Esophagus squamous epithelium (tissue), 5 donors: ENCODE measurements at regions not wholly inside any gene's neighbourhood (a gene's known extent, or its start where the extent isn't known, plus 50 kb on each side); places are given as distances from the start of the nearest gene placed in this dataset.

Source experiments
- DNase-seq: peaks from one replicate; lab custom pipeline; 2025; lab: John Stamatoyannopoulos, UW
- H3K27ac ChIP-seq, 4 donors: fragments of 200-600 bp; sonication (generic); one replicate each; pipeline ENCODE4 v1.5.1; 2016 to 2019; ENCODE audit warnings: mild to moderate bottlenecking in 1 of 4
- H3K27me3 ChIP-seq, 4 donors: fragments of 200-600 bp; sonication (generic); 1 replicate in 3 of 4; 2 replicates in 1 of 4; pipeline versions ENCODE4 v1.5.1 to v1.6.0; 2017 to 2021; ENCODE audit warnings: antibody characterized with exemption in 1 of 4
- H3K36me3 ChIP-seq, 3 donors: fragments of 200-600 bp; sonication (generic); one replicate each; pipeline ENCODE4 v1.5.1; 2016 to 2019
- H3K4me1 ChIP-seq, 3 donors: fragments of 200-600 bp; sonication (generic); one replicate each; pipeline ENCODE4 v1.5.1; 2017 to 2019
- H3K4me3 ChIP-seq, 4 donors: fragments of 200-600 bp; sonication (generic); 1 replicate in 3 of 4; 2 replicates in 1 of 4; pipeline ENCODE4 v1.5.1; 2016 to 2019; ENCODE audit warnings: mild to moderate bottlenecking in 2 of 4, moderate library complexity in 1 of 4
- H3K9me3 ChIP-seq, 3 donors: fragments of 200-600 bp; sonication (generic); one replicate each; pipeline ENCODE4 v1.5.1; 2016 to 2019
- POLR2A ChIP-seq, 4 donors: fragments of 450-650 bp; IDR thresholded peaks; one replicate each; pipeline ENCODE4 v1.6.1; 2017; ENCODE audit warnings: antibody characterized with exemption in 4 of 4, mild to moderate bottlenecking in 4 of 4, moderate library complexity in 3 of 4
- WGBS, 2 donors: methylation state at CpG; one replicate each; pipeline ENCODE4 v1.1.5; 2018; 5-methylcytosine and 5-hydroxymethylcytosine counted together
- intact Hi-C: fragments of 100-400 bp; cut with DNase I; formaldehyde crosslinking; loops from one replicate; pipeline ENCODE4 v1.15.0; 2022
- TF ChIP-seq, protein P1 (sequence below), 6 experiments: fragments of 450-650 bp in 4 of 6; fragments of 200-600 bp in 2 of 6; sonication (generic) in 2 of 6; IDR thresholded peaks; one replicate each; pipeline ENCODE4 v1.5.1; 2016 to 2019; ENCODE audit warnings: antibody characterized with exemption in 6 of 6, mild to moderate bottlenecking in 4 of 6, moderate library complexity in 4 of 6
- donor health status: DM: yes; HTN: yes; CAD: no.

DNA sequence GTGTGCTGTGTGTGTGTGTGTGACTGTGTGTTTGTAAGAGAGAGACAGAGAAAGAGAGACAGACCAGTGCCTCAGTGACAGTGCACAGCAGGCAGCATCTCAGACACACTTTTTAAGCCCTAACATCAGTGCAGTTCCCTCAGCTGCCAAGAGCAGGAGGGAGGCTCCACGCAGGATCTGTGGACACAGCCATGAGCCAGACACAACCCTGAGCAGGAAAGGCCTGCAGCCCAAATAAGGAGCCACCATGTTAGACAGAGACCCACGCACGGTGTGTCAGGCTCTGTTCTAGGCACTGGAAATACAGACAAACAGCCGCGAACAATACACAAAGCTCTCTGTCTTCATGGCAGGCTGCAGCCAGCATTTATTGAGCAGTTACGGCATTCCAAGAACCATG, 445.5 kb downstream of the MATN1 start:
- no peak overlapping the region for H3K4me3 ChIP-seq

DNA sequence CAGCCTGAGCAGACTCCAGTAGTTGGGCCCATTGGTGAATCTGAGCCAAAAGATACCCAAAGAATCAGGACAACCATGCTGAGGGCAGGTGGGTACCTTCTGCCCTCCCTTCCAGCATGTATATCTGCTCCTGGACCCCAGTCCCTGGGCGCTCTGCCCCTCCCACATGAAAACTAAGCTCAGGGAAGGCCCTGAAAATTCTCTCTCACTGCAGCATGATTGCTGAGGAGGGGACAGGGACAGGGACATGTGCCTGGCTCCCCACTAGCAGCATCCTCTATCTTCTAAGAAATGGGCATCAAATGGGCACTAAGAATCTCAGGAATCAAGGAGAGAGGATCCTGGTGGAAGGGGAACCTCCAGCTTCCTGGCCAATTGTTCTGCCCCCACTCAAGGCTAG, 446.0 kb downstream of the MATN1 start:
- DNase-seq = no peak
- WGBS, 2 donors = no CpG with 5 or more reads among the region's 1 CpG
- Histone ChIP-seq H3K9me3 (no peaks in the 10 kb centered on the region), H3K27ac (no peak overlapping the region), H3K27me3 (peaks cover 0 to 35% (median 0%) of the 10 kb centered on the region in 4 donors), H3K4me3 (no peak overlapping the region), H3K4me1 (no peaks in the 10 kb centered on the region), H3K36me3 (no peaks in the 10 kb centered on the region)
- TF ChIP-seq POLR2A (IDR thresholded peaks at IDR 0.05) = no peak
- TF ChIP-seq, protein P1, sequence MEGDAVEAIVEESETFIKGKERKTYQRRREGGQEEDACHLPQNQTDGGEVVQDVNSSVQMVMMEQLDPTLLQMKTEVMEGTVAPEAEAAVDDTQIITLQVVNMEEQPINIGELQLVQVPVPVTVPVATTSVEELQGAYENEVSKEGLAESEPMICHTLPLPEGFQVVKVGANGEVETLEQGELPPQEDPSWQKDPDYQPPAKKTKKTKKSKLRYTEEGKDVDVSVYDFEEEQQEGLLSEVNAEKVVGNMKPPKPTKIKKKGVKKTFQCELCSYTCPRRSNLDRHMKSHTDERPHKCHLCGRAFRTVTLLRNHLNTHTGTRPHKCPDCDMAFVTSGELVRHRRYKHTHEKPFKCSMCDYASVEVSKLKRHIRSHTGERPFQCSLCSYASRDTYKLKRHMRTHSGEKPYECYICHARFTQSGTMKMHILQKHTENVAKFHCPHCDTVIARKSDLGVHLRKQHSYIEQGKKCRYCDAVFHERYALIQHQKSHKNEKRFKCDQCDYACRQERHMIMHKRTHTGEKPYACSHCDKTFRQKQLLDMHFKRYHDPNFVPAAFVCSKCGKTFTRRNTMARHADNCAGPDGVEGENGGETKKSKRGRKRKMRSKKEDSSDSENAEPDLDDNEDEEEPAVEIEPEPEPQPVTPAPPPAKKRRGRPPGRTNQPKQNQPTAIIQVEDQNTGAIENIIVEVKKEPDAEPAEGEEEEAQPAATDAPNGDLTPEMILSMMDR (IDR thresholded peaks at IDR 0.05) = no peak
- intact Hi-C loops = no loop called here

More for the DNA sequence above, 445.5 kb downstream of the MATN1 start:
- H3K27ac ChIP-seq = no peak overlapping the region
- H3K9me3 ChIP-seq = no peaks in the 10 kb centered on the region
- H3K4me1 ChIP-seq = no peaks in the 10 kb centered on the region
- H3K27me3 ChIP-seq = peaks cover 0 to 30% (median 0%) of the 10 kb centered on the region in 4 donors
- DNase-seq = no peak
- intact Hi-C loops = no loop called here
- 77 to 82% methylated on average over 6 of the region's 6 CpGs for WGBS, 2 donors
- no peaks in the 10 kb centered on the region for H3K36me3 ChIP-seq
- no peak for TF ChIP-seq POLR2A (IDR thresholded peaks at IDR 0.05)
- TF ChIP-seq, protein P1 (IDR thresholded peaks at IDR 0.05) = no peak

DNA sequence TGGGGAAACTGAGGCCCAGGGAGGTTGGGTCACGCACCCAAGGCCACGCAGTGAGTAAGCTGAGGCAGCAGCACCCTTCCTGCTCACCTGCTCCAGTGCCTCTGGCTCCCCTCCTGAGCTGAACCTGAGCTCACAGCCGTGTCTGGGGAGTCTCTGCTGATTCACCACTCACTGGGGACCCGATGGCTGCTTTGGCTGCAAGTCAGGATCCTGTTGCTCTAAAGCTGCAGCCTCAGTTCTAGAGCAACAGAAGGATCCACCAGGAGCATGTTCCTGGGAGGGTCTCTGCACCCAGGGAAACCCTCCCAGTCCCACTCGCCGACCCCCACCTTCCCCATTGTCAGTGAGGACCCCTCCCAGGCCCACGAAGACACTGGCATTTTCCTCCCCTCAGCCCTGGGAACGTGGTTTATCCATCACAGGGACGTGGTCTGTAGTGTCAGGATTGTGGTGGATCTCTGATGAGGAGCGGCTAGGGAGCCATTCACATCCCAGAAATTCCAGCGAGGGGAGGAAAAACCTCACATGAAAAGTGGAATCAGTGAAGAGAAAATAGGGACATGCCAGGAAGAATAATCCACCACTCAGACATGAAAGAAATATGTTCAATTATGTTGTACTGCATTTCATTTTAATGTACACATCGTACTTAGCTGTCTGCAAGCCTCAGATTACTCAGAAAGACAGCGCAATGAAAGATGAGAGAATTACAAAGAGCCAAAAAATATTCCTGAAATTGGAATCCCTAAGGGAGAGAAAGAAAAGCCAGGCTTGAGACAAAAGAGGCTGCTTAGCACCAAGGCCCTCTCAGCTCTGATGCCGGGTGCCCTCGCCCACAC, 447.2 kb downstream of the MATN1 start:
- H3K36me3 ChIP-seq = no peaks in the 10 kb centered on the region
- intact Hi-C loops = no loop called here
- H3K4me3 ChIP-seq = no peak overlapping the region
- H3K9me3 ChIP-seq = no peaks in the 10 kb centered on the region
- peaks cover 0 to 38% (median 0%) of the 10 kb centered on the region in 4 donors for H3K27me3 ChIP-seq
- H3K4me1 ChIP-seq = no peaks in the 10 kb centered on the region
- no peak for TF ChIP-seq POLR2A (IDR thresholded peaks at IDR 0.05)
- TF ChIP-seq, protein P1 (IDR thresholded peaks at IDR 0.05) = no peak
- no peak for DNase-seq
- H3K27ac ChIP-seq = no peak overlapping the region
- 59 to 63% methylated on average over 10 to 12 of the region's 15 CpGs for WGBS, 2 donors

DNA sequence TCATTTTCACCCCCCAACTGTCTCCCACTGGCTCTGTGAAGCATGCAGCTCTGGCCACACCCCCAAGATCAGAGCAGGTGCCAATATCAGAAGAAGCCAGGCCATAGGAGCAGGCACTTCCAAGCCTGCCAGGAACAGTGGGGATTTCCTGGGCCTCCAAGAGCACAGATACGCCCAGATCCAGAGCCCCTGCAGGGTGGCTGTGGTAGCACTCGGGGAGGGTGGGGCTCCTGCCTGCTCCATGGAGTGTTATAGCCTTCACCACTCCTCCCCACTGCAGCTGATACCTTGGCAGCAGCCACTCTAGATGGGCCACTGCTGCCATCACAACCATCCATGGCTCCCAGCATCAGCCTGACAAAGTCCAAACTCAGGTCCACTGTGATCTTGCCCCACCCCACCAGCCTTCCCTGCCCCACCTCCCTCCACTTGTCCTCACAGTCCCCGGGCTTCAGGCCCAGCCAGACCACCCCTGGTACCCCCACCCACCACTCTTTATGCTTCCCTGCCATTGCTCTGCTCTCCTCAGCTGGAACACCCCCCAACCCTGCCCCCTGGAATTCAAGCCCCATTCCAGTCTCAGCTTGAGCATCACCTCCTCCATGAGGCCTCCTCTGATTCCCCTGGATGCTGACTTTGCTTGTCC, 448.3 kb downstream of the MATN1 start:
- 70% methylated on average over 2 of the region's 3 CpGs; no CpG with 5 or more reads in 1 of the 2 donors for WGBS, 2 donors
- peaks cover 0 to 38% (median 0%) of the 10 kb centered on the region in 4 donors for H3K27me3 ChIP-seq

More for the DNA sequence above, 448.3 kb downstream of the MATN1 start:
- H3K27ac ChIP-seq = no peak overlapping the region
- no peaks in the 10 kb centered on the region for H3K36me3 ChIP-seq
- H3K4me3 ChIP-seq = no peak overlapping the region
- no peaks in the 10 kb centered on the region for H3K9me3 ChIP-seq
- intact Hi-C loops = no loop called here
- no peak for DNase-seq
- no peak for TF ChIP-seq POLR2A (IDR thresholded peaks at IDR 0.05)
- TF ChIP-seq, protein P1 (IDR thresholded peaks at IDR 0.05) = no peak
- no peaks in the 10 kb centered on the region for H3K4me1 ChIP-seq
